ENCODE measurements at regions not wholly inside any gene's neighbourhood (a gene's known extent, or its start where the extent isn't known, plus 50 kb on each side); places are given as distances from the start of the nearest gene placed in this dataset.

- Histone ChIP-seq H4K5ac (ENCODE audit: insufficient read length, low read depth, low read length) (no peak overlapping the region), H3K27me3 (replicated peaks in 1 of 4; ENCODE audit: control insufficient read depth in 3 of 4, extremely low read depth in 1 of 4, insufficient read depth in 3 of 4, low read length in 3 of 4) (peaks cover 0 to 6% (median 2%) of the 10 kb centered on the region in 4 experiments; a peak in 2 of 7 replicates), H2AK5ac (ENCODE audit: low read depth, low read length) (no peak overlapping the region), H2BK15ac (ENCODE audit: low read length) (no peak overlapping the region), H2AFZ (ENCODE audit: low read length) (no peak overlapping the region), H3K4me3 (ENCODE audit: extremely low read depth in 1 of 4, insufficient read depth in 2 of 4, low read depth in 3 of 4, low read length in 4 of 4) (no peak overlapping the region), H3K4me1 (replicated peaks in 1 of 4; ENCODE audit: control insufficient read depth in 3 of 4, insufficient read depth in 4 of 4, low read length in 3 of 4) (peaks cover 0 to 6% (median 0%) of the 10 kb centered on the region in 4 experiments; a peak in 2 of 7 replicates), H3K23ac (ENCODE audit: insufficient read length) (no peak overlapping the region), H3K4me2 (ENCODE audit: insufficient read depth in 1 of 2, low read depth in 2 of 2, low read length in 2 of 2) (no peak overlapping the region), H3K23me2 (ENCODE audit: low read depth, low read length) (no peaks in the 10 kb centered on the region), H2BK20ac (ENCODE audit: low read length) (no peak overlapping the region), H3K79me2 (ENCODE audit: control insufficient read depth in 1 of 2, insufficient read depth in 2 of 2, low read length in 2 of 2) (no peaks in the 10 kb centered on the region), H3K18ac (ENCODE audit: extremely low read depth, low read length) (no peak overlapping the region), H2BK120ac (replicated peaks; ENCODE audit: low read depth, low read length) (no peak overlapping the region), H3K9me3 (ENCODE audit: insufficient read depth in 2 of 2, low read depth in 1 of 2, low read length in 1 of 2) (no peaks in the 10 kb centered on the region), H3K14ac (ENCODE audit: insufficient read length) (no peak overlapping the region), H3K4ac (replicated peaks; ENCODE audit: insufficient read length, low read depth, low read length) (no peak overlapping the region), H4K91ac (replicated peaks; ENCODE audit: insufficient read length, low read length) (no peak overlapping the region), H2BK12ac (ENCODE audit: low read depth, low read length) (no peak overlapping the region), H3K27ac (ENCODE audit: low read depth, low read length) (no peak overlapping the region), H3K79me1 (ENCODE audit: low read depth, low read length) (no peaks in the 10 kb centered on the region), H4K20me1 (replicated peaks in 1 of 2; ENCODE audit: control insufficient read depth in 1 of 2, insufficient read depth in 2 of 2, low read length in 2 of 2) (no peaks in the 10 kb centered on the region), H4K8ac (ENCODE audit: extremely low read depth, insufficient read depth, low read length) (no peak overlapping the region), H3K36me3 (ENCODE audit: control insufficient read depth in 2 of 4, insufficient read depth in 4 of 4, low read length in 3 of 4) (no peaks in the 10 kb centered on the region), H3K9ac (replicated peaks in 1 of 4; ENCODE audit: extremely low read depth in 1 of 4, low read depth in 3 of 4, low read length in 3 of 4) (no peak overlapping the region), H3K56ac (replicated peaks; ENCODE audit: insufficient read length, low read depth, low read length) (no peak overlapping the region), H2BK5ac (ENCODE audit: low read depth, low read length) (no peak overlapping the region)
- ChIA-PET CTCF (ENCODE audit: partially characterized antibody) (interaction anchor here (0.6 to 2.6 kb wide), 8 partner anchors 11 to 221 kb away, joined by 3 to 13 read pairs (median 4); no protein-coding TSS in a partner anchor), POLR2A (ENCODE audit: partially characterized antibody) (no interaction called here)
- DNase-seq (ENCODE audit: low read depth in 1 of 2, low spot score in 2 of 2) (no peak), FAIRE-seq (no peak)
- no peak for TF ChIP-seq CTBP2 (IDR thresholded peaks at IDR 0.05; ENCODE audit: borderline replicate concordance, insufficient read depth, insufficient read length, low read length)
- TF ChIP-seq SIX5 (IDR thresholded peaks at IDR 0.05; ENCODE audit: low read depth, low read length), result no peak
- no peak for TF ChIP-seq TAF1 (IDR thresholded peaks at IDR 0.05; ENCODE audit: low read depth, low read length)
- no peak for TF ChIP-seq SIN3A (conservative IDR thresholded peaks at IDR 0.05 in 1 of 2, IDR thresholded peaks at IDR 0.05 in 1 of 2; ENCODE audit: low read depth in 1 of 2, low read length in 2 of 2)
- no peak for TF ChIP-seq CBX8 (IDR thresholded peaks at IDR 0.05; ENCODE audit: borderline replicate concordance, low read depth, low read length)
- TF ChIP-seq ATF3 (IDR thresholded peaks at IDR 0.05; ENCODE audit: insufficient read depth, low read depth, low read length), result no peak
- no peak for TF ChIP-seq TBP (IDR thresholded peaks at IDR 0.05; ENCODE audit: low read depth, low read length)
- TF ChIP-seq SP2 (IDR thresholded peaks at IDR 0.05; ENCODE audit: low read length), result no peak
- 96% methylated on average over 2 of the region's 2 CpGs; no CpG with 5 or more reads in 1 of the 2 experiments for WGBS, 2 experiments (ENCODE audit: extremely low coverage in 1 of 2, insufficient coverage in 1 of 2, insufficient read length in 1 of 2, insufficient replicate concordance in 2 of 2, low coverage in 1 of 2, low lambda C conversion rate in 2 of 2, missing lambda C conversion rate in 1 of 2)
These were observed 67.4 kb upstream of the SHB start for GRCh38 chr9:38136386-38136785.

All from H1 (cell line).